Activated effector memory CD4-positive, alpha-beta T cell treated with Interleukin-2 at 50 U/mL for 16 hours (primary cell): ENCODE measurements at regions not wholly inside any gene's neighbourhood (a gene's known extent, or its start where the extent isn't known, plus 50 kb on each side); places are given as distances from the start of the nearest gene placed in this dataset.

ENCODE experiments used
- DNase-seq: peaks from one replicate; pipeline ENCODE4 v3.0.0-alpha.2; 2020

- DNase-seq = no peak
Observed at GRCh38 chr2:215765729-215766360, 247.5 kb downstream of the MREG start.

DNA sequence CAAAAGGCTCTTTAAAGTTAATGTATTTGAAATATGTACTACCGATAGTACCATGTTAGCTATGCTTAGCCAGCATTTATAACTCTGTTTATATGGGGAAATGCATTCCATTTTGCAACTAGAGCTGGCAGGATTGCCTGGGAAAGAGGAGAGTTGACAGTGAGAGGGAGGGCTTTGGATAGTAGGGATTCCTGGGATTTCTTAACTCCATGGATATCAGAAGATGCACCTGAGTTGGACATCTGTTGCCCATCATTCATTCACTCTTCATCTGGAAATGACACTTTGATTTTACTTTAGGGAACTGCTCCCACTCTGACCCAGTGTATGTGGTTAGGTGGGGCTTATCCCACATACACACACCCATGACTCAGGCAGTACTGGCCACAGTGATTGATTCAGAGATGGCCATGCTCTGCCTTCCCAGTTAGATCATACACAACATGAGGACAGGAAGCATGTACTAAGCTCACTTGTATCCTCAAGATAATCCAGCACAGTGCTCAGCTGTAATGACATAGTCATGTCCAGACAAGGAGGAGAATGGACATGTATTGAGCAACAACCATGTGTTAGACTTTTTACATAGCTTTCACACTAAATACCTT is 248.8 kb downstream of the MREG start:
- DNase-seq = no peak

DNA sequence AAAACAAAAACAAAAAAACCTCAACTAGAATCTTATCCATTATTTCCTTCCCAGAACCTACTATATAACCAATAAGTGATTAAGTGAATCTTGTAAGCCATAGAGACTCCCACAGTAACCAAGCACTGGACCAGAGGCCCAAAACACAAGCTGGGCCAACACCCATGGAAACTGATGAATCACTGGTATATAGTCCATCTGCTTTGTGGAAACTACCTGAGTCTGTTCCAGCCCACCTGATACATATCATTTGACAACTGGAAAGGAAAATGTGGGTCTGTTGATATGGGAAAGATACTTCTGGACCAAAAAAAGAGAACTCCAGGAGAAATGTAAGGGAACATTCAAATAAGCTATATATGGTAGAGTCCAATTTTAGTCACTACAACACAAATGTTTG is 252.8 kb downstream of the MREG start:
- DNase-seq = no peak

- DNase-seq = no peak
Observed at GRCh38 chr2:215760091-215760490, 253.3 kb downstream of the MREG start.

- no peak for DNase-seq
Observed at GRCh38 chr2:215758691-215759090, 254.7 kb downstream of the MREG start.

DNA sequence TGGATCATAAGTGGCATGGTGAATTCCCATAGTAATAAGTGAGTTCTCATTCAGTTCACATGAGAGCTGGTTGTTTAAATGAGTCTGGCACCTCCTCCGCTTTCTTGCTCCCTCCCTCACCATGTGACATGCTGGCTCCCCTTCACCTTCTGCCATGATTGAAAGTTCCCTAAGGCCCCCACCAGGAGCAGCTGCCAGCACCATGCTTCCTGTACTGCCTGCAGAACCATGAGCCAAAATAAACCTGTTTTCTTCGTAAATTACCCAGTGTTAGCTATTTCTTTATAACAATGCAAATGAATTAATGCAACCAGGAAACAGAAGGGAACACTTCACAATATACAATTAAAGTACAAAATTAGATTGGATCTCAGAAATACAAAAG is 257.0 kb downstream of the MREG start:
- DNase-seq = no peak

DNA sequence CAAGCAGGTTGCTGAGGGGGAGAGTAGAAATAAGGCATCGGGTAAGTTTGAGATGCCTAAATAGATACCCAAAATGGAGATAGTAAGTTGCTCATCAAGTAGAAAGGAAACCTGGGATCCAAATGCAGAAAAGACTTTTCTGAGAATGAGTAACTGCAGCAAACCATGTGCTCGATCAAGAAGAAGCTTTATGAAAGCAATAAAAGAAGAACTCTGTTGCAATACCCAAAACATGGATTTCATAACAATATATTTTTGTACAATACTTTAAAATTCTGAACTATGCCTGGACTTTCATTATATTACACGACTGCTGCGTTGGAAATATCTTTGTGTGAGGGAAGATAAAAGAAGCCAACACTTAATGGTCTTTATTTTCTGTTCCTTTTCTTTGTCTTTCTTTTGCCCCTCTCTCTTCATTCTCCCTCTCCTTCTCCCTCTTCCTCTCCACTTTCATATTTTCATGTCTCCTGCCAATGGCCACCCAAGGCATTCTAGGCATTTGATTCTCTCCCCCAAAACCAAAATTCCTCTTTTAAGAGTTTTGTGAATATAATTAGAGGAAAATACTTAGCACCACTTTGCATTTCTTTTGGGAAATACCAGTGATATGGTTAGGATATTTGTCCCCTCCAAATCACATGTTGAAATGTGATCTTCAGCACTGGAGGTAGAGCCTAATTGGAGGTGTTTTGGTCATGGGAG is 257.6 kb downstream of the MREG start:
- no peak for DNase-seq

- DNase-seq = no peak
Observed at GRCh38 chr2:215754546-215754945, 258.8 kb downstream of the MREG start.

GRCh38 chr2:215753808-215754207 is 259.5 kb downstream of the MREG start:
- no peak for DNase-seq

GRCh38 chr2:215752991-215753390 is 260.4 kb downstream of the MREG start:
- DNase-seq = no peak

- no peak for DNase-seq
Observed at GRCh38 chr2:215752436-215752835, 260.9 kb downstream of the MREG start.

DNA sequence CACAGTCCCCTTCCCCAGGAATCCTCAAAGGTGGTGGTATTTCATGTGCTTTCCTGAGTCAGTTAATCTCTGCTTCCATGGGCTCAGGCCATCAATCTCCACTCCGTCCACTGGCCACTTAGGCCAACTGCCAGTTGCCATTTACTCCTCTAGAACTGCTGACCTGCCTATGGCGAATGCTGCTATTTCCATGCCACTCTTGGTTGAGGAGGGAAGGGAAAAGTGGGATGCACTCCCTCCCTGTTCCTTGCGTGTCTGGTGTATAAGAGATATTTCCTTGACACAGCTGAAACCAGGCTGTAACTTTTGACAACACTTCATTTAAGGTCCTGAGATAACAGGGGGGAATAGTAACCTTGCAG is 261.5 kb downstream of the MREG start:
- no peak for DNase-seq

GRCh38 chr2:215751200-215751910 is 262.0 kb downstream of the MREG start:
- no peak for DNase-seq

DNA sequence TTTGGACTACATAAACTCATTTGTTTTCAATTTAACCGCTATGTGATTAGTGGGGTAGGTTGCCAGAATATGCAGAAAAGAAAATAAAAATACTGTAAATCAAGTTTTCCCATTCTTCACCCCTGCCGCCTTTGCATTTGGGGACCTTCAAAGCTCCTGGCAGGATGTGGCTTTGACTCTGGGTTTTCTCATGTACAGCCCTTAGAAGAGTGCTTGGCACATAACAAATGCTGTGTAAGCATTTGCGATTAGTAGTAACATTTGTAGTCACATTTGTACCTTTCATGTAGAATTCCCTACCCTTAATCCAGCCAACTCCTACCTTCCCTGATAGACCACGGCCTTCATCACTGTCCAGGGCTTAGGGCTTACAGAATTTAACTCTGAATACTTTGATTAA is 262.6 kb downstream of the MREG start:
- no peak for DNase-seq

DNA sequence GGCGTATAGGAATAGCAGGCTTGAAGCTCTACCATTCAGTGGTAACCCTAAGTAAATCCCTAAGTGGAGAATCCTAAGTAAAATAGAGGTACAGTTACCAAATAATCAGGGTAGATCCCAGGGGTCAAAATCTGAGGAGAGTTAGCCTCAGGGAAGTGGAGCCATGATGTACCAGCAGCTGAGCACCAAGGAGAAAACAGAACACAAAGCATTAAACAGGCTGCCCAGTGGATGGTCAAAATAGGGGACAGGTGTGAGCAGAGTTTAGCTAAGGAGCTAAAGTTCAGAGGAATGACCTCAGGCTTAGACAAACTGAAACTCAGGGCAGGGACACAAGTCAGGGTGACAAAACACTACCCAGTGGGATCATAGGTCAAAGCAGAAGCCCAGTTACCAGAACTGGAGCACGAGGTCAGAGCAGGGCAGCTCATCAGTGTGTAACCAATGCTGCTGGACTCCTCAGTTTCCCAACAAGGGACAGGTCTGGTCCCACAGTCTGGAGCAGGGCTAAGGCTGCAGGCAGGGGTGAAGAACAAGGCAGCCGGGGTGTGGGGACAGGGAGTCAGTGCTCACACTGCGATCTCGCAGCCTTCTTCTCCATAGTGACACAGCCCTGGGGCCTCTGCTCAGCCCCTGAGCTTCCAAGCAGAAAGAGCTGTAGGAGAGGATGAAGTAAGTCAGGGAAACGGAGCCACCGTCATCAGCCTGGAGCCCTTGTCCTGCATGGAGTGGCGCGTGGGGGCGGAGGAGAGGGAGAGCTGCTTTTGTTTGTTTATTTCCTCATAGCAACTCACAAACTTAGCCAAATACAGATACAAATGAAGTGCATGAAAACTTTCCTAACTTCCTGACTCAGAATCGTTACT is 264.0 kb downstream of the MREG start:
- DNase-seq = no peak

DNA sequence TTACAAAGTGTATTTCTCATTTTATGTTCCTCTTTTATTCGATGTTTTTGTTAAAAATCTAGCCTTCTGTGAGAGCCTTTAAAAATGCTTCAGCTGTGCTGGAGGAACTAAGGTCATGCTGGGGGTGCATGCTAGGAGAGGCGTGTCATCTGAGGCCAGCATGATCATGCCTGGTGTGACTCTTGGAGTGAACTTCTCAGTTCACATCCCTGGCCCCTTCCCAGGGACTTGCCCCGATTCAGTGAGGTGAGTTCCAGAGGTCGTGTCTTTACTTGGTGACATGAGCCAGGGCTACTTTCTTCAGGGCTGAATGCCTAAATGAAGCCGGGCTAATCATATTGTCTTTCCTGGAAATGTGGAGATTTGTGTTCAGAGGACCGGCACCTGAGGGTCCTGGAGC is 264.9 kb downstream of the MREG start:
- no peak for DNase-seq

GRCh38 chr2:215746887-215747615 is 266.3 kb downstream of the MREG start:
- no peak for DNase-seq

GRCh38 chr2:215746226-215746886 is 267.0 kb downstream of the MREG start:
- DNase-seq = no peak

DNA sequence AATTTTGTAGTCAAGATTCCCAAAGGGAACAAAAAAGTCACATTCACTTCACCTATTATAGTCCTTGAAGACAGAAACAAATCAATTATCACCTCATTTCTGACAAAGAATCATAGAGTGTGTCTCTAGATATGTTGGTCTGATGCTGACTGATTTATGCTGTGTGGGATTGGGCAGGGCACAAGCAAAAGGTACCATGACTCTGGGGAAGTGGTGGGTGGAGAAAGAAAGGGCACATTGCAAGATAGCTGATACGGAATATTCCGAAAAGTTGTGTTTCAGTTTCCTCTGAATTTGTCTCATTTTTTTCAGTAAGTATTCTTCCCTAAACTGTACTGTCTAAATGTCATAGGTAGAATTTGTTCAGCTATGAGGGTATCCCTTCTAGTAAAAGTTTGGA is 268.0 kb downstream of the MREG start:
- no peak for DNase-seq

GRCh38 chr2:215744514-215744913 is 268.8 kb downstream of the MREG start:
- DNase-seq = no peak

GRCh38 chr2:215743066-215743465 is 270.3 kb downstream of the MREG start:
- DNase-seq = no peak

DNA sequence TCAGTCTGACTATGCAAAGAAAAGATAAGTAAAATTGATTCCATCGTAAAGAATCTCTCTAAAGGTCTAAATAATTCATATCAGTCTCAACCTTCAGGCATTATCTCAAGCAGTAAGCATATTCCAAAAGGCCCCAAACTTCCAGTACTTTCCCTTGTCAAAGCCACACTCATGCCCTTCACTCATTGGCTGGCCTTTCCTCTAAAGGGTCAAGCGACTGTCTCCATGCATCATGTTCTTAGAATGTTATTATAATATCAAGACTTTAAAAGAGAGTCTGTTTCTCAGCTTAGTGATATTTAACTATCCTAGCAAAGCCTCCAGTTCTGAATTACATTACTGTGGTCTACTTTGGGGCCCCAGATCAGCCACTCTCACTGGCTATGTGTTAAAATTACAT is 271.3 kb downstream of the MREG start:
- DNase-seq = no peak
